Neural progenitor cell (in vitro differentiated cells): ENCODE measurements at regions not wholly inside any gene's neighbourhood (a gene's known extent, or its start where the extent isn't known, plus 50 kb on each side); places are given as distances from the start of the nearest gene placed in this dataset.

ENCODE experiments used
- EZH2 ChIP-seq: fragments of 200-600 bp; sonication (generic); IDR thresholded peaks from 2 replicates; pipeline ENCODE4 v1.6.1; 2017; ENCODE audit warnings: antibody characterized with exemption, mild to moderate bottlenecking, moderate library complexity
- EZH2phosphoT487 ChIP-seq: fragments of 200-600 bp; sonication (generic); IDR thresholded peaks from 2 replicates; pipeline ENCODE4 v1.6.1; 2017; ENCODE audit warnings: antibody characterized with exemption
- TF ChIP-seq, protein P1 (sequence below): fragments of 200-600 bp; sonication (generic); IDR thresholded peaks from 2 replicates; pipeline ENCODE4 v1.5.1; 2017; ENCODE audit warnings: antibody characterized with exemption, mild to moderate bottlenecking

DNA sequence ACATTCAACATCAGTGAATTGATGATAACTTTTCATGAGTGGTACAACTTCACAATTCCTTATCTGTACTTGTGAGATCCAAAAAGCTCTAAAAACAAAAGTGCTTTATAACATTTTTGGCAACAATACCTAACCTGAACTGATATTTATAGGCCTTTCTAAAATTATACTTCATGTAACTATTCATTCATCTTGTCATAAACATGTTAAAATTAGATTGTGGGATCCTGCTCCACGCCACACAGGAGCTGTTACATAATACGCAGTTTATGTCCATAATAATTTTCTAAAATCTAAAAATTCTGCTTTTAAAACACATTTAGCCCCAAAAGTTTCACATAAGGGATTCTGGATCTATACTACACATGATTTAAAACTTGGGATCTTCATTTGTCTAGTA, 908.5 kb upstream of the CHAC2 start:
- TF ChIP-seq EZH2 = no peak
- TF ChIP-seq, protein P1, sequence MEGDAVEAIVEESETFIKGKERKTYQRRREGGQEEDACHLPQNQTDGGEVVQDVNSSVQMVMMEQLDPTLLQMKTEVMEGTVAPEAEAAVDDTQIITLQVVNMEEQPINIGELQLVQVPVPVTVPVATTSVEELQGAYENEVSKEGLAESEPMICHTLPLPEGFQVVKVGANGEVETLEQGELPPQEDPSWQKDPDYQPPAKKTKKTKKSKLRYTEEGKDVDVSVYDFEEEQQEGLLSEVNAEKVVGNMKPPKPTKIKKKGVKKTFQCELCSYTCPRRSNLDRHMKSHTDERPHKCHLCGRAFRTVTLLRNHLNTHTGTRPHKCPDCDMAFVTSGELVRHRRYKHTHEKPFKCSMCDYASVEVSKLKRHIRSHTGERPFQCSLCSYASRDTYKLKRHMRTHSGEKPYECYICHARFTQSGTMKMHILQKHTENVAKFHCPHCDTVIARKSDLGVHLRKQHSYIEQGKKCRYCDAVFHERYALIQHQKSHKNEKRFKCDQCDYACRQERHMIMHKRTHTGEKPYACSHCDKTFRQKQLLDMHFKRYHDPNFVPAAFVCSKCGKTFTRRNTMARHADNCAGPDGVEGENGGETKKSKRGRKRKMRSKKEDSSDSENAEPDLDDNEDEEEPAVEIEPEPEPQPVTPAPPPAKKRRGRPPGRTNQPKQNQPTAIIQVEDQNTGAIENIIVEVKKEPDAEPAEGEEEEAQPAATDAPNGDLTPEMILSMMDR = no peak
- TF ChIP-seq EZH2phosphoT487 = no peak
